ENCODE measurements at regions not wholly inside any gene's neighbourhood (a gene's known extent, or its start where the extent isn't known, plus 50 kb on each side); places are given as distances from the start of the nearest gene placed in this dataset.

- Histone ChIP-seq H4K20me1 (ENCODE audit: insufficient read depth, low read length) (no peaks in the 10 kb centered on the region), H3K27ac (ENCODE audit: extremely low read length, insufficient read depth, low read length) (no peak overlapping the region), H3K4me3 (replicated peaks in 1 of 3; ENCODE audit: insufficient read depth in 1 of 3, low read depth in 2 of 3, low read length in 3 of 3) (no peak overlapping the region), H3K4me2 (ENCODE audit: low read depth, low read length) (no peak overlapping the region), H3K9me3 (ENCODE audit: low read length) (no peaks in the 10 kb centered on the region), H2AFZ (ENCODE audit: low read length) (no peak overlapping the region), H3K4me1 (ENCODE audit: insufficient read depth, low read length) (no peaks in the 10 kb centered on the region), H3K79me2 (ENCODE audit: insufficient read depth, low read length) (no peaks in the 10 kb centered on the region), H3K27me3 (ENCODE audit: control insufficient read depth in 1 of 2, insufficient read depth in 2 of 2, low read length in 2 of 2) (no peaks in the 10 kb centered on the region), H3K36me3 (replicated peaks in 1 of 2; ENCODE audit: control insufficient read depth in 1 of 2, insufficient read depth in 2 of 2, low read length in 2 of 2) (no peaks in the 10 kb centered on the region), H3K9ac (ENCODE audit: insufficient read depth, low read depth, low read length) (no peak overlapping the region)
- in situ Hi-C loops (cut with HindIII; ENCODE audit: extremely low pct_ligation_motif_present, low pct_unique_long_range_greater_than_20kb), result loop anchor here (10.0 kb wide), 1 partner anchor 192 kb away; no protein-coding TSS in a partner anchor
- peak; percentile 48 for DNase-seq (ENCODE audit: low spot score)
- TF ChIP-seq TEAD3 (CRISPR knock-in tag; optimal IDR thresholded peaks at IDR 0.05; ENCODE audit: borderline replicate concordance) (peak; percentile 98), ZNF773 (CRISPR knock-in tag; IDR thresholded peaks at IDR 0.05; ENCODE audit: borderline replicate concordance) (no peak), STAG1 (CRISPR knock-in tag; IDR thresholded peaks at IDR 0.05) (peak; percentile 68), CTCF (CRISPR knock-in tag; IDR thresholded peaks at IDR 0.05) (peak; percentile 53), ZKSCAN1 (IDR thresholded peaks at IDR 0.05; ENCODE audit: low read length) (peak; percentile 57; the same call in 1 of the 2 replicates), ZNF713 (CRISPR knock-in tag; IDR thresholded peaks at IDR 0.05) (no peak), TBP (CRISPR knock-in tag; IDR thresholded peaks at IDR 0.05) (no peak), ZNF329 (CRISPR knock-in tag; IDR thresholded peaks at IDR 0.05; ENCODE audit: low read depth) (no peak), ZNF792 (CRISPR knock-in tag; IDR thresholded peaks at IDR 0.05) (no peak), RAD21 (CRISPR knock-in tag; IDR thresholded peaks at IDR 0.05) (0 out of 2 replicates have a peak, but pooled peaks have one; percentile 20)
- TF ChIP-seq, protein P1, sequence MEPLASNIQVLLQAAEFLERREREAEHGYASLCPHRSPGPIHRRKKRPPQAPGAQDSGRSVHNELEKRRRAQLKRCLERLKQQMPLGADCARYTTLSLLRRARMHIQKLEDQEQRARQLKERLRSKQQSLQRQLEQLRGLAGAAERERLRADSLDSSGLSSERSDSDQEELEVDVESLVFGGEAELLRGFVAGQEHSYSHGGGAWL (CRISPR knock-in tag; IDR thresholded peaks at IDR 0.05), result no peak
- ChIA-PET POLR2A (no interaction called here), CTCF (ENCODE audit: low intra/inter-chr PET ratio, low total read pairs) (interaction anchor here (0.8 to 2.2 kb wide), 2 partner anchors 194 to 366 kb away, joined by 3 to 6 read pairs; no protein-coding TSS in a partner anchor)
- peak; percentile 54 for FAIRE-seq
- 2% methylated on average over 2 of the region's 2 CpGs for WGBS (ENCODE audit: low lambda C conversion rate)
- intact Hi-C loops (cut with micrococcal nuclease; ENCODE audit: unreplicated experiment), result loop anchor here (1.0 kb wide), 1 partner anchor 238 kb away; no protein-coding TSS in a partner anchor
- BruUV-seq (replicated peaks), result no TSS peak
- ATAC-seq, result peak; percentile 87
These were observed 118.3 kb downstream of the CCDC71L start for GRCh38 chr7:106542550-106543220.

Measured in HepG2 (cell line).